Midbrain (tissue), 1 donor: ENCODE measurements at regions not wholly inside any gene's neighbourhood (a gene's known extent, or its start where the extent isn't known, plus 50 kb on each side); places are given as distances from the start of the nearest gene placed in this dataset.
A peak's percentile ranks its signal among the peaks of the same experiment; 100 is the strongest.
"Not testable (repeated sequence)": the region's sequence is repeated elsewhere in the genome, so short reads cannot be mapped to it uniquely, and the experiment has no call there.

Source experiments
- DNase-seq: peaks from one replicate; lab custom pipeline; 2025; lab: John Stamatoyannopoulos, UW

DNA sequence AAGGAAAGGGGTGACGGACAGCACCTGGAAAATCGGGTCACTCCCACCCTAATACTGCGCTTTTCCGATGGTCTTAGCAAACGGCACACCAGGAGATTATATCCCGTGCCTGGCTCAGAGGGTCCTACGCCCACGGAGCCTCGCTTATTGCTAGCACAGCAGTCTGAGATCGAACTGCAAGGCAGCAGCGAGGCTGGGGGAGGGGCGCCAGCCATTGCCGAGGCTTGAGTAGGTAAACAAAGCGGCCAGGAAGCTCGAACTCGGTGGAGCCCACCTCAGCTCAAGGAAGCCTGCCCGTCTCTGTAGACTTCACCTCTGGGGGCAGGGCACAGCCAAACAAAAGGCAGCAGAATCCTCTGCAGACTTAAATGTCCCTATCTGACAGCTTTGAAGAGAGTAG lies 91.5 kb upstream of the MBIP start:
- not testable (repeated sequence) for DNase-seq

DNA sequence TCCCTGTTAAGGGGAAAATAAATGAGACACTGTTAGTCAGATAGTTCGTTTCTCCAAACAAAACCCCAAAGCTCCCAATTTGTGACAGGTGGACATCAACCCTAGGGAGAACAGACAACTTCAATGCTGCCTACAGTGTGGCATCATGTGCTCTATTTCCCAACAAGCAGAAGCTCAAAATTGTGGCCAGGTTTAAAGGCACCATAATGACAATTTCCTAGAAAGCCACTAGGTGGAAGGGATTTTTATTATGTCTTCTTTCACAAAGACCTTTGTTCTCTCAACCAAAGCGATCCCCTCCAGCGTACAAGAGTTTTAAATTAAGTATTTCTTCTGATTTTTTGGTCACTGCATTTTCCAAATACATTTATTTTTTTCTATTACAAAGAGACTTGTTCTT lies 88.0 kb upstream of the MBIP start:
- no peak for DNase-seq

DNA sequence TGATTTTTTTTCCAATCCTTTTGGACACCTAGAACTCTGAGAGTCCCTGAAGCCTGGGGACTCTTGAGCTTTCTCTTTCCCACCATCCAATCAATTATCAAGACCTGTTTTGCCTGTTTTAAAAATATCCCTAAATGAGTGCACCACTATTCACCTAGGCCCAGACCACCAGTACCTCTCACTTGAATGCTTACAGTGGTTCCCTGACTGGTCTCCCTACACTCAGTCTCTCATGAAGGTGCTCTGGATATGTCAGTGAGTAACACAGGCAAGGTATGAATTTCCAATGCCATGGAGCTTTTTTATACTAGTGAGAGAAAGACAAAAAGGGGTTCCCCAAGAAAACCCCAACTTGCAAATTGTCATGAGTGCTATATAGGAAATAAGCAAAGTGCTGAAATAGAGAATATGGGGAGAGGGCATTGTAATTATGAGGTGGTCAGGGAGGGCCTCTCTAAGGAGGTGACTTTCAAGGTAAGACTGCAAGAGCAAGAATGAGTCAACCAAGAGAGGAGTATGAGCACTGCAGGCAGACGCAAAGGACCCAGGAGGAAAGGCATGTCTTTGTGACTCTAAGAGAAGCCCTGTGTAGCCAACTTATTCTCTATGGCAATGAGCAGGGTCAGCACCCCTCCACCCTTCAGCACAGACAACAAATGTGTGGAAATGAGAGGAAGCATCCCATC lies 85.3 kb upstream of the MBIP start:
- no peak for DNase-seq

GRCh38 chr14:36402867-36403266 lies 82.4 kb upstream of the MBIP start:
- DNase-seq, result no peak

GRCh38 chr14:36398463-36399291 lies 78.2 kb upstream of the MBIP start:
- no peak for DNase-seq

DNA sequence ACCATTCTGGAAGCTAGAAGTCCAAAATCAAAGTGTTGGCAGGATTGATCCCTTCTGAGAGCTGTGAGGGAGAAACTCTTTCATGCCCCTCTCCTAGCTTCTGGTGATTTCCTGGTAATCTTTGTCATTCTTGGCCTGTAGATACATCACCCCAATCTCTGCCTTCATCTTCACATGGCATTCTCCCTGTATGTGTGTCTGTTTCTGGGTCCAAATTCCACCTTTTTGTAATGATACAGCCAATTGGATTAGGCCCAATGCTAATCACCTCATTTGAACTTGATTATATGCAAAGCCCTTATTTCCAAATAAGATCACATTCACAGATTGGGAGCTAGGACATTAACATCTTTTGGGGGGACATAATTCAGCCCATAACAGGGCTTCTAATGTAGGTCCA lies 76.9 kb upstream of the MBIP start:
- DNase-seq, result no peak

GRCh38 chr14:36396798-36397197 lies 76.4 kb upstream of the MBIP start:
- no peak for DNase-seq

DNA sequence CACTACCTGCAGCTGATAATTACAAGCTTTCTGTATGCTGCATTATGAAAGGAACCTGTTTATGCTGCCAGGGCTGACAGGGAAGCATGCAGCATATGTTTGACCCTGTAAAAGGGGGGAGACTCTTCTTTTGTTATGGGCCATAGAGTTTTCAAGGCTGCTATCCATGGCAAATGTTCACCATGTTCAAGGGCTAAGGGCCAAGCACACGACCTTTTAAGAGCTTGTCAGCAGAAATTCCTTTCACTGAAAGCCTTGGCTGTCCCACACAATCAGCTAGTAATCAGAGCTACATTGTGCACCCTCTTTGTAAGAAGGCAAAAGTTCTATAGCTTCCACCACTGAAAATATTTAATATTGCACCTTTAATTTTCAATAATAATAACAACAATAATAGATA lies 74.2 kb upstream of the MBIP start:
- no peak for DNase-seq

- DNase-seq, result no peak
Observed at GRCh38 chr14:36390718-36391117, 70.3 kb upstream of the MBIP start.

DNA sequence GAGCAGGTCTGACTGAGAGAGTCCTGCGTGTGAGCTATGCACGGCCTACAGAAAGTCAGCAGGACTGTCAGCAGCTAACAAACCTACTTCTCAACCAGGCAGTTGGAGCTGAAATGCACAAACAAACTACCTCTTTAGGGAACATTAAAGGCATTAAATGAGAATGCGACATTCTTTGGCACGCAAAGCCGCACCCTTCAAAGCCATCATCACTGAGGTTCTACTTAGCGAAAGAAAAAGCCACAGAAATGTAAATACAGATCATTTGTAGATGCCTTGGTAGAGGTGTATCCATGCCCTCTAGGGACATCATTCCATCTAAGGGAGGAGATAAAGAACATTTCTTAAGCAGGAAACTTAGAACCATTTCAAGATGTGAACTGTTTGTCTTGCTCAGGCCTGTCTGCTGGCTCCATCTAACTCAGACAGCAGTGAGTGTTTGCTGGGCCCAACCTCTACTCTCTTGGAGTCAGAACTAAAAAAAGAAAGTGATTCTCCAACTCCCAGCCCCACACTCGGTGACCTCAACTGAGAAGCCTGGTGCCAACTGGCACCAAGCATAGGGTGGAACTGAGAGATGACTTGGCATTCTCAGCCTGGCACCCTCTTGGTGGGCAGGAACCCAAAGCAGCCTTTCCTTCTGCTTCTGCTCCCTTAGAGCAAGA lies 63.5 kb upstream of the MBIP start:
- peak; percentile 50 for DNase-seq

GRCh38 chr14:36373982-36374673 lies 53.7 kb upstream of the MBIP start:
- DNase-seq, result peak; percentile 88
